AG04450 (cell line): ENCODE measurements at regions not wholly inside any gene's neighbourhood (a gene's known extent, or its start where the extent isn't known, plus 50 kb on each side); places are given as distances from the start of the nearest gene placed in this dataset.
"Not testable (repeated sequence)": the region's sequence is repeated elsewhere in the genome, so short reads cannot be mapped to it uniquely, and the experiment has no call there.

ENCODE experiments used
- CTCF ChIA-PET: fragments of 300-600, 350-600 bp; formaldehyde crosslinking; extraction: SDS; loops from one replicate; lab custom pipeline; 2022; ENCODE audit warnings: antibody characterized with exemption, inconsistent platforms; lab: Charles Lee
- POLR2A ChIA-PET: fragments of 350-600 bp; formaldehyde crosslinking; extraction: SDS; loops from one replicate; lab custom pipeline; 2021; ENCODE audit warnings: antibody characterized with exemption, inconsistent platforms; lab: Yijun Ruan, JAX
- DNase-seq: peaks from one replicate; pipeline ENCODE4 v3.0.0-alpha.2; 2011; ENCODE audit warnings: low read depth, low spot score
- H3K27ac ChIP-seq: one replicate; pipeline ENCODE4 v1.5.1; 2012; ENCODE audit warnings: low read depth, low read length, control low read depth
- H3K27me3 ChIP-seq: one replicate; pipeline ENCODE4 v1.6.0; 2012; ENCODE audit warnings: low read length; ENCODE audit not compliant: control insufficient read depth, insufficient read depth
- H3K4me3 ChIP-seq: 2 replicates; pipeline ENCODE4 v1.5.1; 2011; ENCODE audit warnings: mild to moderate bottlenecking, low read depth, low read length, control low read depth
- H3K9me3 ChIP-seq: 2 replicates; pipeline ENCODE4 v1.5.1; 2012; ENCODE audit warnings: low read length; ENCODE audit not compliant: control insufficient read depth, insufficient read depth
- TF ChIP-seq, protein P1 (sequence below): IDR thresholded peaks from 2 replicates; pipeline ENCODE4 v1.5.1; 2011; ENCODE audit warnings: low read depth, low read length, control low read depth, inconsistent platforms

DNA sequence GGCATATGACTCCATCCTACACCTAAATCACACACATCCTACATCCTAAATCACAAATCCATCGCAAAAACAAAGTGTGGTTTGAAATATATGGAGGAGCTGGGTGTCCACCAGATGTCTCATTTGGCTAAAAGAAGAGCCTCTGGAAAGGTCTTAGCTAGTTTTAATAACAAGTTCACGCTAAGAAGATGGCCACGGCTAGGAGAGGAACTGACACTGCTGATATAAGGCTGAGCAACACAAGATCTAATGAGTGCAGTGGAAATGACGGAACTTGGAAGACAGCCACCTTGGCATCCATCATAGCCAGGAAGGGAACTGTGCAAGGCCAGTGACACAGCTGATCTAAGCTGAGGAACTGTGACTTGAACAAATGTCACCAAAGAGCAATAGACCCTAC lies 60.0 kb upstream of the AGAP1 start:
- Histone ChIP-seq H3K27ac (no peak overlapping the region), H3K9me3 (no peaks in the 10 kb centered on the region), H3K4me3 (no peak overlapping the region), H3K27me3 (peaks cover 19% of the 10 kb centered on the region)
- ChIA-PET CTCF (interaction anchor here (0.6 to 1.8 kb wide), 5 partner anchors 46 to 295 kb away, joined by 3 to 10 read pairs (median 4); no protein-coding TSS in a partner anchor), POLR2A (no interaction called here)
- TF ChIP-seq, protein P1, sequence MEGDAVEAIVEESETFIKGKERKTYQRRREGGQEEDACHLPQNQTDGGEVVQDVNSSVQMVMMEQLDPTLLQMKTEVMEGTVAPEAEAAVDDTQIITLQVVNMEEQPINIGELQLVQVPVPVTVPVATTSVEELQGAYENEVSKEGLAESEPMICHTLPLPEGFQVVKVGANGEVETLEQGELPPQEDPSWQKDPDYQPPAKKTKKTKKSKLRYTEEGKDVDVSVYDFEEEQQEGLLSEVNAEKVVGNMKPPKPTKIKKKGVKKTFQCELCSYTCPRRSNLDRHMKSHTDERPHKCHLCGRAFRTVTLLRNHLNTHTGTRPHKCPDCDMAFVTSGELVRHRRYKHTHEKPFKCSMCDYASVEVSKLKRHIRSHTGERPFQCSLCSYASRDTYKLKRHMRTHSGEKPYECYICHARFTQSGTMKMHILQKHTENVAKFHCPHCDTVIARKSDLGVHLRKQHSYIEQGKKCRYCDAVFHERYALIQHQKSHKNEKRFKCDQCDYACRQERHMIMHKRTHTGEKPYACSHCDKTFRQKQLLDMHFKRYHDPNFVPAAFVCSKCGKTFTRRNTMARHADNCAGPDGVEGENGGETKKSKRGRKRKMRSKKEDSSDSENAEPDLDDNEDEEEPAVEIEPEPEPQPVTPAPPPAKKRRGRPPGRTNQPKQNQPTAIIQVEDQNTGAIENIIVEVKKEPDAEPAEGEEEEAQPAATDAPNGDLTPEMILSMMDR: no peak
- DNase-seq: no peak

DNA sequence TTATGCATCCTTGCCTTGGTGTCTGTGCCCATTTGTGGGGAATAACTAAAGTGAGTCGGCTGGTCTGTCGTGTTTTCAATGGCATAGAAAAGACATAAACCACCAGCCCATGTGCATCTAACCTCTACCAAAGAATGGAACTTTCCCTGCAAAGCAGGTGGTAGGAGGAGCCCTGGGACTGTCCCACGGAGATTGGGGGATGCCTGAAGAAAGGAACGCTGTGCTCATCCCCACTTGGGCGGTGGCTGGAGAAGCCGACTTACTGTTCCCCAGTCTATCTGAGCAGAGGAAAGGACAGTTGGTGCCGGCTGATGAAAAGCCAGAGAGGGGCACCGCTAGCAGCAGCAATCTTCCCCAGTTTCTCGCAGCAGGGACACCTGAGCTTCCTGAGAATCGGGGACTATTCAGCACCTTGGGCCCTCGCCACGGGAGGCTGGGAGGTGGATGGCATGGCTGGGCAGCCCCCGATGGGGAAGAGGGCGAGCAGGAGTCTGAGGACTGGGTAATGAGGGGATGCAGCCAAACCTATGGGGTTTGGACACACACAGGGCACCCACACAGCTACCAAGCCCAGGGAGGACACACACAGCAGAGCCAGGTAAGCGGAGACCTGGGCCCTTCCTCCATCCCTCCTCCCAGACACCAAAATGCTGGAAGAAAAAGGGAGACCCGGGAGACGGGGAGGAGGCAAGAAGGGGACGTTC lies 53.7 kb upstream of the AGAP1 start:
- no peak overlapping the region for H3K27ac ChIP-seq
- H3K27me3 ChIP-seq: peaks cover 12% of the 10 kb centered on the region
- peaks cover 4% of the 10 kb centered on the region; the same call in 1 of the 2 replicates for H3K9me3 ChIP-seq
- TF ChIP-seq, protein P1: no peak
- POLR2A ChIA-PET: no interaction called here
- H3K4me3 ChIP-seq: no peak overlapping the region
- CTCF ChIA-PET: no interaction called here
- DNase-seq: no peak

DNA sequence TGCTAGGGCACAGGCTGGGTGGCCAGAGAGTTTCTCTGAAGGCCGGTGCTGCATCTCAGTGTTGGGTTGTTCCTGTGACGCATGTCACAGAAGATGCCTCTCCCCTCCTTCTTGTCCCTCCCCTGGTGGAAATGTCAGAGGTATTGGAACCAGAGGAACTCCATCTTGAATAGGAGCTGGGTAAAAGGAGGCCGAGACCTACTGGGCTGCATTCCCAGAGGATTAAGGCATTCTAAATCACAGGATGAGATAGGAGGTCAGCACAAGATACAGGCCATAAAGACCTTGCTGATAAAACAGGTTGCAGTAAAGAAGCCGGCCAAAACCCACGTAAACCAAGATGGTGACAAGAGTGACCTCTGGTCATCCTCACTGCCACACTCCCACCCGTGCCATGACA lies 50.3 kb upstream of the AGAP1 start:
- DNase-seq, CTCF ChIA-PET, H3K4me3 ChIP-seq, H3K27ac ChIP-seq, H3K9me3 ChIP-seq, POLR2A ChIA-PET: not testable (repeated sequence)
- peaks cover 15% of the 10 kb centered on the region for H3K27me3 ChIP-seq
